HepG2 (cell line): ENCODE measurements at regions not wholly inside any gene's neighbourhood (a gene's known extent, or its start where the extent isn't known, plus 50 kb on each side); places are given as distances from the start of the nearest gene placed in this dataset.

Experiments
- ATAC-seq: fragments of 200-7000 bp; cut with Tn5 transposase; 3 replicates; pipeline ENCODE4 v1.9.1; 2020; ENCODE audit warnings: mild to moderate bottlenecking, moderate library complexity
- BruUV-seq: library from RNA; stranded (reverse); fragments of 400-500 nt; replicated peaks from 2 replicates; lab custom pipeline; 2021; lab: Mats Ljungman, UMichigan
- CTCF ChIA-PET: fragments of 300-600 bp; formaldehyde crosslinking; extraction: SDS; loops from one replicate; lab custom pipeline; 2021; ENCODE audit warnings: low total read pairs, inconsistent platforms, low intra/inter-chr PET ratio; lab: Yijun Ruan, JAX
- POLR2A ChIA-PET: fragments of 350-600 bp; sonication (Branson Sonifier 250); formaldehyde crosslinking; loops from one replicate; lab custom pipeline; 2020; ENCODE audit warnings: antibody characterized with exemption, inconsistent platforms; lab: Yijun Ruan, JAX
- DNase-seq: peaks from one replicate; pipeline ENCODE4 v3.0.0-alpha.2; 2015; ENCODE audit warnings: low spot score
- FAIRE-seq: peaks from 3 replicates; lab custom pipeline; 2011; peaks lifted over from hg19 to GRCh38; lab: Jason Lieb, UNC
- H2AFZ ChIP-seq: one replicate; pipeline ENCODE4 v1.6.1; 2011; ENCODE audit warnings: low read length, inconsistent platforms
- H3K27ac ChIP-seq: fragments of 300-600 bp; 3 replicates; pipeline ENCODE4 v1.8.0; 2011; ENCODE audit warnings: mixed run types, mild to moderate bottlenecking, mixed read lengths, low read length, inconsistent platforms; ENCODE audit not compliant: insufficient read depth; ENCODE audit errors: extremely low read length
- H3K27me3 ChIP-seq, 2 experiments: fragments of 200-600 bp in 1 of 2; 2 replicates in 1 of 2; 3 replicates in 1 of 2; pipeline versions ENCODE4 v1.6.0 to v1.8.0; 2011; ENCODE audit warnings: low read length in 2 of 2, mild to moderate bottlenecking in 2 of 2, moderate library complexity in 2 of 2, inconsistent platforms in 1 of 2; ENCODE audit not compliant: insufficient read depth in 2 of 2, control insufficient read depth in 1 of 2
- H3K36me3 ChIP-seq, 2 experiments: fragments of 200-600 bp in 1 of 2; replicated peaks in 1 of 2; 2 replicates in 1 of 2; 3 replicates in 1 of 2; pipeline versions ENCODE4 v1.5.1 to v1.8.0; 2011; ENCODE audit warnings: low read length in 2 of 2, inconsistent platforms in 1 of 2; ENCODE audit not compliant: insufficient read depth in 2 of 2, control insufficient read depth in 1 of 2
- H3K4me1 ChIP-seq: 2 replicates; pipeline ENCODE4 v1.5.1; 2012; ENCODE audit warnings: low read length, inconsistent platforms; ENCODE audit not compliant: insufficient read depth
- H3K4me2 ChIP-seq: 2 replicates; pipeline ENCODE4 v1.6.0; 2011; ENCODE audit warnings: low read depth, low read length, inconsistent platforms
- H3K4me3 ChIP-seq, 3 experiments: fragments of 200-600 bp in 1 of 3; sonication (generic), shearing (Covaris generic) in 1 of 3; replicated peaks in 1 of 3; 2 replicates each; pipeline ENCODE4 v1.5.1; 2011 to 2016; ENCODE audit warnings: low read length in 3 of 3, inconsistent platforms in 2 of 3, low read depth in 2 of 3, mild to moderate bottlenecking in 2 of 3, control low read depth in 1 of 3, mixed read lengths in 1 of 3; ENCODE audit not compliant: insufficient read depth in 1 of 3
- H3K79me2 ChIP-seq: one replicate; pipeline ENCODE4 v1.6.1; 2011; ENCODE audit warnings: low read length, inconsistent platforms; ENCODE audit not compliant: insufficient read depth
- H3K9ac ChIP-seq: 2 replicates; pipeline ENCODE4 v1.6.0; 2011; ENCODE audit warnings: mild to moderate bottlenecking, low read depth, low read length, inconsistent platforms; ENCODE audit not compliant: insufficient read depth
- H3K9me3 ChIP-seq: 2 replicates; pipeline ENCODE4 v1.5.1; 2012; ENCODE audit warnings: mild to moderate bottlenecking, low read length
- H4K20me1 ChIP-seq: 2 replicates; pipeline ENCODE4 v1.6.0; 2011; ENCODE audit warnings: inconsistent platforms, mild to moderate bottlenecking, low read length, moderate library complexity; ENCODE audit not compliant: insufficient read depth
- ATF1 ChIP-seq: IDR thresholded peaks from 2 replicates; pipeline ENCODE4 v1.6.1; 2016; ENCODE audit warnings: mild to moderate bottlenecking, control low read depth
- FOXJ3 ChIP-seq: sonication (generic); formaldehyde crosslinking; IDR thresholded peaks from 2 replicates; pipeline ENCODE4 v1.4.0; 2020; ENCODE audit warnings: missing genetic modification reagents, mild to moderate bottlenecking, borderline replicate concordance
- NCOR1 ChIP-seq: fragments of 200-600 bp; sonication (generic); IDR thresholded peaks from 2 replicates; pipeline ENCODE4 v1.7.0; 2017; ENCODE audit warnings: antibody characterized with exemption, low read length, borderline replicate concordance
- NFE2L1 ChIP-seq: sonication (generic); formaldehyde crosslinking; IDR thresholded peaks from 2 replicates; pipeline ENCODE4 v1.4.0; 2020; ENCODE audit warnings: missing genetic modification reagents, mild to moderate bottlenecking, borderline replicate concordance
- RCOR2 ChIP-seq: IDR thresholded peaks from 2 replicates; pipeline ENCODE4 v1.6.1; 2016; ENCODE audit warnings: missing biosample characterization, missing genetic modification reagents
- TCF7 ChIP-seq: sonication (generic); IDR thresholded peaks from 2 replicates; pipeline ENCODE4 v1.6.1; 2016; ENCODE audit warnings: antibody characterized with exemption, low read depth
- TOE1 ChIP-seq: sonication (generic); formaldehyde crosslinking; IDR thresholded peaks from 2 replicates; pipeline ENCODE4 v1.4.0; 2020; ENCODE audit warnings: mild to moderate bottlenecking, missing genetic modification reagents
- ZFP90 ChIP-seq: sonication (generic); formaldehyde crosslinking; IDR thresholded peaks from 2 replicates; pipeline ENCODE4 v1.8.0; 2022; ENCODE audit warnings: missing genetic modification reagents, mild to moderate bottlenecking, inconsistent platforms, borderline replicate concordance
- ZNF333 ChIP-seq: sonication (generic); formaldehyde crosslinking; IDR thresholded peaks from 2 replicates; pipeline ENCODE4 v1.4.0; 2020; ENCODE audit warnings: mild to moderate bottlenecking, missing genetic modification reagents, borderline replicate concordance
- ZNF772 ChIP-seq: sonication (generic); formaldehyde crosslinking; IDR thresholded peaks from 2 replicates; pipeline ENCODE4 v1.5.0; 2020; ENCODE audit warnings: mild to moderate bottlenecking, missing genetic modification reagents
- ZNF883 ChIP-seq: sonication (generic); formaldehyde crosslinking; IDR thresholded peaks from 2 replicates; pipeline ENCODE4 v1.5.1; 2020; ENCODE audit warnings: mild to moderate bottlenecking, missing genetic modification reagents; ENCODE audit errors: not compliant biosample characterization
- ZSCAN20 ChIP-seq: sonication (generic); formaldehyde crosslinking; IDR thresholded peaks from 2 replicates; pipeline ENCODE4 v1.4.0; 2020; ENCODE audit warnings: missing genetic modification reagents, mild to moderate bottlenecking, borderline replicate concordance
- WGBS: methylation state at CpG from one replicate; pipeline ENCODE4 v1.1.6; 2017; ENCODE audit warnings: low lambda C conversion rate; 5-methylcytosine and 5-hydroxymethylcytosine counted together
- in situ Hi-C: cut with HindIII; loops from 2 replicates; pipeline ENCODE4 v1.10.0; 2017; ENCODE audit warnings: low pct_unique_long_range_greater_than_20kb; ENCODE audit not compliant: extremely low pct_ligation_motif_present
- intact Hi-C: fragments of 100-400 bp; cut with micrococcal nuclease; formaldehyde crosslinking; loops from one replicate; pipeline ENCODE4 v1.10.0; 2022; ENCODE audit not compliant: unreplicated experiment
- TF ChIP-seq, protein P1 (sequence below): sonication (generic); IDR thresholded peaks from 2 replicates; pipeline ENCODE4 v1.6.1; 2016; ENCODE audit warnings: low read depth, borderline replicate concordance
- TF ChIP-seq, protein P2 (sequence below): sonication (generic); formaldehyde crosslinking; IDR thresholded peaks from 2 replicates; pipeline ENCODE4 v1.4.0; 2020; ENCODE audit warnings: mild to moderate bottlenecking, missing genetic modification reagents
- TF ChIP-seq, protein P3 (sequence below): sonication (generic); formaldehyde crosslinking; IDR thresholded peaks from 2 replicates; pipeline ENCODE4 v1.4.0; 2020; ENCODE audit warnings: missing genetic modification reagents

DNA sequence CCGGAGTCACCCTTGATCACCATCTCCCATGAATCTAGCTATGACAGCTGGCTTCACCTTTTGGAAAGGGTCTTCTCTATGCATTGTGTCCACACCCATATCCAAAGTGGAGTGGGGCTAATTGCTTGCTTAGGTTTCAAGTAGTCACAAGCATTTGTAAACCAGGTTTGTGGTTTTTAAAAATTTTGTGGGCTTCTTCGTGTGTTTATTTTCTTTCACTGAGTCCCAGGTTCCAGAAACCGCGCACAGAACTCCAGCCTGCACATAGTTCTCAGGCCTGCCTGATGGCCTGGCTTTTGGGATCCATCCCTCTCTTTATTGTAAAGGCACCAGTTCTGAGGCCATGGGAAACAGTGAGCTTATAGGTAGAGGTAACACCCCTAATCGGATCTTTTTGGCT lies 70.2 kb upstream of the TLR3 start:
- intact Hi-C loops (no loop called here), in situ Hi-C loops (no loop called here)
- DNase-seq (no peak), ATAC-seq (no peak), FAIRE-seq (no peak)
- WGBS = 49% methylated on average over 5 of the region's 5 CpGs
- Histone ChIP-seq H3K79me2 (no peaks in the 10 kb centered on the region), H3K9me3 (no peaks in the 10 kb centered on the region), H3K4me3 (no peak overlapping the region), H3K27ac (no peak overlapping the region), H3K9ac (no peak overlapping the region), H4K20me1 (no peaks in the 10 kb centered on the region), H3K36me3 (no peaks in the 10 kb centered on the region), H3K27me3 (peaks cover 0 to 9% of the 10 kb centered on the region in 2 experiments; a peak in 3 of 5 replicates), H3K4me1 (no peaks in the 10 kb centered on the region), H3K4me2 (no peak overlapping the region), H2AFZ (no peak overlapping the region)
- BruUV-seq = no TSS peak
- TF ChIP-seq ZSCAN20 (CRISPR knock-in tag) (no peak), TCF7 (no peak), ZNF772 (no peak), NCOR1 (no peak)
- ChIA-PET POLR2A (no interaction called here), CTCF (no interaction called here)

DNA sequence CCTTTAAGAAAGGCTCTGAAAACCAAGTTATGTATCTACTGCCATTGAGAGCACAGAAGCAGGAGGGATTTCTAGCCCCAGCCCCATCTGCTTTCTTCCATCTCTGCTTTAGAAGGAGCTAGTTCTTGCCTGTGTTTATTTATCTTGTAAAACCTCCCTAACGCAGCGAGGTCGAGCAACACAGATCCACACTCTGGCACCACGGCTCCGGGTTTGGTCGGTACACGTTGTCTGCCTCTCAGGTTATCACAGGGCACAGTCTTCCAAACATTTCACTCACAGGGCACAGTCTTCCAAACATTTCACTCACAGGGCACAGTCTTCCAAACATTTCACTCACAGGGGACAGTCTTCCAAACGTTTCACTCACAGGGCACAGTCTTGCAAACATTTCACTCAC lies 69.7 kb upstream of the TLR3 start:
- intact Hi-C loops = no loop called here
- no peak for DNase-seq
- Histone ChIP-seq H3K9me3 (no peaks in the 10 kb centered on the region), H4K20me1 (no peaks in the 10 kb centered on the region), H3K4me2 (no peak overlapping the region), H3K36me3 (no peaks in the 10 kb centered on the region), H2AFZ (no peak overlapping the region), H3K9ac (no peak overlapping the region), H3K4me3 (no peak overlapping the region), H3K27ac (no peak overlapping the region), H3K79me2 (no peaks in the 10 kb centered on the region), H3K27me3 (peaks cover 0 to 9% of the 10 kb centered on the region in 2 experiments; a peak in 3 of 5 replicates), H3K4me1 (no peaks in the 10 kb centered on the region)
- no peak for ATAC-seq
- 15% methylated on average over 8 of the region's 8 CpGs for WGBS
- in situ Hi-C loops = no loop called here
- POLR2A ChIA-PET = no interaction called here
- TF ChIP-seq NFE2L1 (CRISPR knock-in tag) = no peak
- TF ChIP-seq ZFP90 (CRISPR knock-in tag) = no peak
- TF ChIP-seq, protein P1, sequence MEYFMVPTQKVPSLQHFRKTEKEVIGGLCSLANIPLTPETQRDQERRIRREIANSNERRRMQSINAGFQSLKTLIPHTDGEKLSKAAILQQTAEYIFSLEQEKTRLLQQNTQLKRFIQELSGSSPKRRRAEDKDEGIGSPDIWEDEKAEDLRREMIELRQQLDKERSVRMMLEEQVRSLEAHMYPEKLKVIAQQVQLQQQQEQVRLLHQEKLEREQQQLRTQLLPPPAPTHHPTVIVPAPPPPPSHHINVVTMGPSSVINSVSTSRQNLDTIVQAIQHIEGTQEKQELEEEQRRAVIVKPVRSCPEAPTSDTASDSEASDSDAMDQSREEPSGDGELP = no peak
- TF ChIP-seq ATF1 (CRISPR knock-in tag) = no peak
- TF ChIP-seq, protein P2, sequence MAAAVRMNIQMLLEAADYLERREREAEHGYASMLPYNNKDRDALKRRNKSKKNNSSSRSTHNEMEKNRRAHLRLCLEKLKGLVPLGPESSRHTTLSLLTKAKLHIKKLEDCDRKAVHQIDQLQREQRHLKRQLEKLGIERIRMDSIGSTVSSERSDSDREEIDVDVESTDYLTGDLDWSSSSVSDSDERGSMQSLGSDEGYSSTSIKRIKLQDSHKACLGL (CRISPR knock-in tag) = no peak
- TF ChIP-seq TOE1 (CRISPR knock-in tag) = no peak
- TF ChIP-seq FOXJ3 (CRISPR knock-in tag) = no peak
- TF ChIP-seq, protein P3, sequence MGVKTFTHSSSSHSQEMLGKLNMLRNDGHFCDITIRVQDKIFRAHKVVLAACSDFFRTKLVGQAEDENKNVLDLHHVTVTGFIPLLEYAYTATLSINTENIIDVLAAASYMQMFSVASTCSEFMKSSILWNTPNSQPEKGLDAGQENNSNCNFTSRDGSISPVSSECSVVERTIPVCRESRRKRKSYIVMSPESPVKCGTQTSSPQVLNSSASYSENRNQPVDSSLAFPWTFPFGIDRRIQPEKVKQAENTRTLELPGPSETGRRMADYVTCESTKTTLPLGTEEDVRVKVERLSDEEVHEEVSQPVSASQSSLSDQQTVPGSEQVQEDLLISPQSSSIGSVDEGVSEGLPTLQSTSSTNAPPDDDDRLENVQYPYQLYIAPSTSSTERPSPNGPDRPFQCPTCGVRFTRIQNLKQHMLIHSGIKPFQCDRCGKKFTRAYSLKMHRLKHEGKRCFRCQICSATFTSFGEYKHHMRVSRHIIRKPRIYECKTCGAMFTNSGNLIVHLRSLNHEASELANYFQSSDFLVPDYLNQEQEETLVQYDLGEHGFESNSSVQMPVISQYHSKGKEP (CRISPR knock-in tag) = no peak
- no peak for TF ChIP-seq ZNF883
- TF ChIP-seq RCOR2 (CRISPR knock-in tag) = no peak
- TF ChIP-seq ZNF333 (CRISPR knock-in tag) = no peak
- FAIRE-seq = no peak
- BruUV-seq = no TSS peak
- CTCF ChIA-PET = no interaction called here
